DMS 273 (cell line): ENCODE measurements at regions not wholly inside any gene's neighbourhood (a gene's known extent, or its start where the extent isn't known, plus 50 kb on each side); places are given as distances from the start of the nearest gene placed in this dataset.

Experiments
- DNase-seq: peaks from one replicate; lab custom pipeline; 2025; ENCODE audit not compliant: unreplicated experiment; lab: John Stamatoyannopoulos, UW

DNA sequence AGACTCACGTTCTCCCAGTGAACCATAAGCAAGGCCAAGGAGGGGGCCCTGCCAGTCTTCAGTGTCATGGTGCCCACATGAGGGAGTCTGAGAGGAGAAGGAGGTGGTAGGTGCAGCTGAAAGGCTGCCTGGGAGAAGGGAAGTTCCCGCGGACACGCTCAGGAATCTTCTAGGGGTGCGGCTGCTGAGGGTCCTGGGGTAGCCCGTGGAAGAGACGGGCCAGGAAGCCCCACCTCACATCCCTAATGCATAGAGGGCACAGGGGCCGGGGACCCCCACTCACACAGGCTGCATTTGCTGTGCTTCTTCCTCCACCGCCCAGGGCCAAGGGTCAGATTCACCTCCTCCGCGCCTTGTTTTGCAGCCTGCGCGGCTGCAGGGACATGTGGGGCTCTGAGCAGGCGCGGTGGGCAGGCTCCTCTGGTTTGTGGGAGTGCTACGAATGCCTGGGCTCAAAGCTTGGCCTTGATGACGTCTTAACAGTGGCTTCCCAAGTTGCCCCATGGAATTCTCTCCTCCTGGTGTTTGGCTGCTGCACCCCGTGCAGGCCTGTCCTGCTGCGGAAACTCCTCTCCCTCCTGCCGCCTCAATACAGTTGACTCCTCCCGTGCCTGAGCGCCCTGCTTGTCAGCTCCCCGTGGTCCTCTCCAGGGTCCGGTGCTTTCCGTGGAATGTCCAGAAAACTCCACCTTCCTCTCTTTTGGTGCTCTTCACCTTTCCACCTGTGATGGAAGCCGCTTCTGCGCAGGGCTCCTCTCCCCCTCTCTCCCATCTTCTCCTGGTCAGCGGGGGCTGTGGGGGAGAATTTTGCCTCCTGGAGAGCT, 95.7 kb downstream of the VAPA start:
- DNase-seq = no peak

DNA sequence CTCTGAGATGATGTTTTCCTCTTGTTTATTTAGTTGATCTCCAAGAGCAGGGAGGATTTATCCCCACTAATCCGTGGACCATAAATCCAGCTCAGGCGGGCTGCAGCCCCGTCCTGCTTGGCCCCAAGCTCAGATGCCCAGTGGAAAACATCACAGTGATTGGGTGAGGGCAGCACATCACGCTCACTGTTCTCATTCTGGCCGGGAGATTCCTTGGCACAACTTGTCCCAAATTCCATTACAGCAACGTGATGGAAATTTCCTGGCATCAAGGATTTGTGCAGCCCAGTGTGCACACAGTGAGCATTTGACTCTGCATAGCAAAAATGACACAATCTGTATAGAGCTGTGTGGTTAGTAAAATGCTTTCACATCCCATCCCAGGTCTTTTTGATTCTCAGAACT, 96.8 kb downstream of the VAPA start:
- DNase-seq = no peak

DNA sequence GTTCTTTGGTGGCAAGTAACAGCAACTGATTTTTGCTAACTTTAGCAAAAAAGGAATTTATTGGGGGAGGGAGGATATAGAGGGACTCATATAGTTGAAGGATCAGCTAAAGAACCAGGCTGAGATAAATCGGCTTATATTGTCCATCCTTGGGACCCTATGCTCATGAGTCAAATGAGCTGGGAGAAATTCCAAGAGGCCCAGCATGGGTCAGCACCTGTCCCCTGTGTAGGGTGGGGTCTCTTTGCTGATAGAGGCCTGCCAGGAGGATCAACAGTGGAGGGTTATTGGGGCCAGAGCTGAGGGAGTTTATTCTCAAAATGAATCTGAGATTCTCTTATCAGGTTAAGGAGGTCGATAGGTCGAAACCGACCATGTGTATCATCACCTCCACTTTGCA, 97.2 kb downstream of the VAPA start:
- DNase-seq = no peak

DNA sequence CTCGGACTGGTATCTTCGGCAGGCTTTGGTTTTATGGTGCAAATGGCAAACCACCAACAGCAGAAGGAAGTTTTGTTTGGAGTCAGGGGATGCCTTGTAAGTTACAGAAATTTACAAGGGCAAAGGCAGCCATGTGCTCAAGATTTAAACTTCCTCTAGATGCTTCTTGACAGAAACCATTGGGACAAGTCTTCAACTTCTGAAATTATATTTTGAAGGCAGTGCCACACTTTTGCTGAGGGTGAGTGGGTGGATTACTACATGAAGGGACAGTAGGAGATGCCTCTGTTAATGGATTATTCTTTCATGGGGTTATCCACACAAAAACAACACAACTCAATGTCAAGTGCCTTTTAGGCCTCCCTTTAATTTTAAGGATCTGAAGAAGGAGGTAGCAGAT, 97.9 kb downstream of the VAPA start:
- DNase-seq = no peak

DNA sequence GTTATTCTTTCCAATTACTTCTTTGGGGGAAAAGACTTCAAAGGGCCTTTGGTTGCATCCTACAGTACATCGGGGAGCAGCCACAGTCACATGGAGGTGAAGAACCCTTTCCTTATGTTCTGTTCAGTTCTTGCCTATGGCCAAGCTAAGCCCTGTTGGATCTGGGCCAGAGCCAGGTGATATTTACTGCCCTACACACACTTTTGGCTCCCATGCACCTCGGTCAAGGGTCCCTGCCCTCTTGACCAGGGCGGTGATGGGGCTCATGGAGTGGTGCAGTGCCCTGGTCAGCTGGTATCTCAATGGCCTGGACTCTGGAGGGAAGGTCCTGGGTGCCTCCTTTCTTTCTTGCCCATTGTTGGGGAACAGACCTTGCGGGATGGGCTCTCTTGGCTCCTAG, 98.7 kb downstream of the VAPA start:
- DNase-seq = no peak

DNA sequence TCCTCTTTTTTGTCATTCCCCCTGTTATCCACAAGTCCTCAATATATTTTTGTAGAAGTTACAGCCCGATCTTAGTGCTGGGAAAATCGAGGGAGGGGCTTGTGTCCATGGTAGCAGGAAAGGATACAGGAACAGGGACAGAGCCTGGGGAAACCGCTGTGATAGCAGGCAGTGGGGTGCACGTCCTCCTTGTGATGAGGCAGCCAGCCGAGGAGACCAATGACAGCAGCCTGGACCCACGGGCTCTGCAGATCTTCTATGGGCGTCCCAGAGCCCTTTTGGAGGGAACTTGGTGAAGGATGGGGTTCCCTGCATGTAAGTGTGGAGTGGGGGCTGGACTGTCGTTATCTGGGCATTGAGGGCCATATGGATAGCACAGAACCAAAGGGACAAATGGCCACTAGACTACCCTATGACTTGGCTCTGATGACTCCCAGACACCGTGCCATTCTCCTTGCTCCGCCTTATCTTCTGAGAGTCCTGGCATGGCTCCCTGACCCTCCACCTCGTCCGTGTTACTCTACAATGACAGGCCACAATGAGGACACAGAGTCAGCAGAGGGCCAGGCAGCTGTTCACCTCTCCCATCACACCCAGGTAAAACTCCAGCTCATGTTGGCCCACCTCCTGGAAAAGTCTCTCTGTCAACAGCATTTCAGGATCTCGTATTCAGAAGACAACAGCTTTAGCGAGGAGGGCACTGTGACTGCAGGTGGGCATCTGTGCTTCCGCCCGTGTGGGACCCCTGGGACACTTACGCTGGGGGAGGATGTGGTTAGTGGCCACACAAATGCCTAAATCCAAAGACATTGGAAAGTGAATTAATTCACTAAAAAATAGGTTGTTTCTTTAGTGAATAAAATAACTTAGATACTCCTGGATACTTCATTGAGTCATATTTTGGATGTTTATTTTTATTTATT, 100.1 kb downstream of the VAPA start:
- no peak for DNase-seq

DNA sequence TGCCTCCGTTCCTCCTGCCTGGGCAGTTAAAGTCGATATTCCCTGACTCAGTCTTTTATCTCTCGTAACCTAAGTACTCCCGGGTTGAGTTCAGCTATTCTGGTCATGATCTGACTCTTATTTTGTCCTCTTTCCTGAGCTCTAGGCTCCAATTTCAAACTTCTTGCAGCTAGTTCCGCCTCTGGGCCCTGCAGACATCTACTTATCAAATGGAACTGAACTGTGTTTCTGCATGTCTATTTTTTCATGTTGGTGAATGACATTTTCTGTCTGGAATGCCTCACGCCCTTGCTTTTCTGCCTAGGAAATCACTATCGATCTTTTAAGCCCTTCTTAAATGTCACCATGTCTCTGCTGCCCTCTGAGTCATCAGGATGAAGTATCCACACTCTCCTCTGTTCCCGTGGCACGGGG, 101.5 kb downstream of the VAPA start:
- no peak for DNase-seq

DNA sequence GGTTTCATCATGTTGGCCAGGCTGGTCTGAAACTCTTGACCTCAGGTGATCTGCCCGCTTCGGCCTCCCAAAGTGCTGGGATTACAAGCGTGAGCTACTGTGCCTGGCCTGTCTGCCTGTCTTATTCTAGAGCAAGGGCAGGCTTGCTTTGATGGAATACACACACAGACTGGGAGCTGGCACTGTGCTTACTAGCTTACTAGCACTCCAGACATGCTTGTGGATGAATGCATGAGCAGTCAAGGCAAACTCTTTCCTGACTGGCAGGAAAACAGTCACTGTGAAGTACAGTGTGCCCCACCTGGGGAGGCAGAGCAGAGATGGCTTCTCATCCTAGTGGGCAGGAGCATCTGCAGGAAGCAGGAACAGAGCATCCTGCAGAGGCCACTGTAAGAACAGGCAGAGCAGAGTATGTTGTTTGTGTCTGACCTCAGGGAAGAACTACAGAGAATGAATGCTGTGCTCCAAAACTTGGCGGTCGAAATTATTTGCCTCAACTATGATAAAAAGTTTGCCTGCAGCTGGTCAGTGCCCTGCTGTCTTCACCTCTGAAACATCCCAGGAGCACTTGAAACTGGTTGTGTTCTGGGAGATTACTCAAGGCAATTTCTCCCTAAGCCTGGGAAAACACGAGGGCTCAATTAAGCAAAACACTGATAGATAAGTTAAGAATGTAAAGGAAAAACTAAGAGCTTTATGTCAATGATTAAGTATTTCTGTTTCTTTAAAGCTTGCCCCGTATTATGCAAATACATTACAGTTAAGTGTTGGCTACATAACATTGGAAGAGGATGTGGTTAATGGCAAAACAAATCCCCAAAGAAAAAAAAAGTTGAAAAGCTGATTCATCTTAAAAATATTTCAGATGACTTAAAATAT, 102.4 kb downstream of the VAPA start:
- peak; percentile 9 for DNase-seq

DNA sequence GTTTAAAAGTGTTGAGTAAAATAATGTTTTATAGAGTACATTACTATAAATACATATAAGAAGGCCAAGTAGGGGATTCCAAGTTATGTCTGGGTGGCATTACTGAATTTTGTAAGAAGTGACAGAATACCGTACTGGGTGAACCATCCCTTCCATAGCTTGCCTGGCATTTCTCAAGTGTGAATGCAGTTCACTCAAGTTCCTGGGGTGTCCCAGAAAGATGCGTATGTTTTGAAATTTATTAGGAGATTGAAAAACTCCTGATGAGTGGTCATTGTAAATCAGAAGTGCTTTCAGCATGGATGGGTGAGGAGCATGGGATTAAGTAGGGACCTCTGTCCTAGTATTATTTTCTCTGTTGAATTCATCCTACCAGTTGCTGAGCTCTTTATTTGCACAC, 103.2 kb downstream of the VAPA start:
- DNase-seq = no peak

DNA sequence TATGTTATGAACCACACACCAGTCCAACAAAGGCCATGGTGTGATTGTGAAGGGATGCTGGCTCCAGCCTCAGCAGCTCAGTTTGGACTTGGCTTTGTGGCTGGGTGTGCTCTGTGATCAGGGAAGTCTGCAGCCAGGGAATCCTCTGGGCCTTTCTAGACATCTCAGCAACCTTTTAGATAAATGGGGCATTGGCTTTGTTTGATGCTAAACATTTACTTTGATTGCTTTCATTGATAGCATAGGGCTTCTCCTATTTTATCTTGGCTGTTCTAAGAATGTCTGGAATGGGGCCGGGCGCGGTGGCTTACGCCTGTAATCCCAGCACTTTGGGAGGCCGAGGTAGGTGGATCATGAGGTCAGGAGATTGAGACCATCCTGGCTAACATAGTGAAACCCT, 104.5 kb downstream of the VAPA start:
- DNase-seq = no peak

DNA sequence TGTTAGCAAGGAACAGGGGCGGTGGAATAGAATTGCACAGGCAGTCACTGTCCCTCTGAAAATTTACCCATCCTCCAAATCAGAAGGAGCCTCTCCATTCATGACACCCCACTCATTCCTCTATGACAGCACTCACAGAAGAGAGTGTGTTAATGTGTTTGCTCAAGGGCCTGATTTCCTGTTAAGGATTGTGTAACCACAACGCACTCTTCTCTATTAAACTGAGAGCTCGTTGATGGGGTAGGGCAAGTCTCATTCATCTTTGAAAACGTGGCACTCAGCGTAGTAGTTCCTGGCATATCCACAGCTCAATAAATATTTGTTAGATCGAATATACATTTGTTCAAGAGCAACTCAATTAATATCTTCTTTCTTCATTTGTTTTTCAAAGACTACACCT, 106.4 kb downstream of the VAPA start:
- no peak for DNase-seq

DNA sequence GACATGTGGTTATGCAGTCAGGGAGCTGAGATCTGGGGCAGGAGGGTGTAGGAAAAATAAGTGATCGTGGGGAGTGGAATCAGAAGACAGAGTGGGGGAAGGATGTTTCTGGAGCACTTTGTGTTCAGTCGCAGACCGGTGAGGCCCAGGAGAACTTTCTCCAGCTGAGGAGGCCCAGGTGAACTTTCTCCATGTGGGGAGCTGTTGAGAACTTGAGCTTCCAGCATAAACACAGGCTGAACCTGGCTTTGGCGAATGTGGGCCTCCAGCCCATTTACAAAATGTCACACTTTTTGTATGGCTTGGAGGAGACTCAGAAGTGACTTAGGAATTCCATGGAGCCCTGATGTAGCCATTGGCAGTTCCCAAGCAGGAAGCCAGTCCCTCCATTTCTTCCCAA, 108.5 kb downstream of the VAPA start:
- DNase-seq = no peak

DNA sequence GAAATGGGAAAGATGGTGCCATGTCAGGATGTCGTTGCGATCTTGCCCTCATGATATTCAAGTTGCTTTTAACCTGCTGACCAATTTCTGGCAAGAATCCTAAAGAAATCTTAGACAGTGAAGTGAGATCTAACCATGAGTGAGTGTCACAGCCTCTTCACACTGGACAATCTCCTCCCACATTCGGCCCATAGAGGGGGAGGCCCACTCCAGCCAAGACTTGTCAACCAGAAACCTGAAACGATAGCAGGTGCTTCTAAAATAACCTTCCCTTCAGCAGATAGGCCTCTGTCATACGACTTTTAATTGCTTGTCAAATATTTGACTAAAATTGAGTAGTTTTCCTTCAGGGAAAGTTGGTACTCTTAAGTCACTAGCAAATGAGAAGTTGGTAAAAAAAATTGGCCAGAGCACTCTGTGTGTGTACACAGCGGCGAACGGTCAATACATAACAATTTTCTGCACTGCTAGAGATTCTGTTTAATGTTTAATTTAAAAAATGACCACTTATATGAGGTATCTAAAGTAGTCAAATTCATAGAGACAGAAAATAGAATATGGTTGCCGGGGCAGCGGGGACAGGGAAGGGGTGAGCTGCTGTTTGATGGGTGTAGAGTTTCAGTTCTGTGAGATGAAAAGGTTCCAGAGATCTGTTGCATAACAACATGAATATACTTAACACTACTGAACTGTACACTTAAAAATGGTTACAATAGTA, 110.2 kb downstream of the VAPA start:
- DNase-seq = no peak

DNA sequence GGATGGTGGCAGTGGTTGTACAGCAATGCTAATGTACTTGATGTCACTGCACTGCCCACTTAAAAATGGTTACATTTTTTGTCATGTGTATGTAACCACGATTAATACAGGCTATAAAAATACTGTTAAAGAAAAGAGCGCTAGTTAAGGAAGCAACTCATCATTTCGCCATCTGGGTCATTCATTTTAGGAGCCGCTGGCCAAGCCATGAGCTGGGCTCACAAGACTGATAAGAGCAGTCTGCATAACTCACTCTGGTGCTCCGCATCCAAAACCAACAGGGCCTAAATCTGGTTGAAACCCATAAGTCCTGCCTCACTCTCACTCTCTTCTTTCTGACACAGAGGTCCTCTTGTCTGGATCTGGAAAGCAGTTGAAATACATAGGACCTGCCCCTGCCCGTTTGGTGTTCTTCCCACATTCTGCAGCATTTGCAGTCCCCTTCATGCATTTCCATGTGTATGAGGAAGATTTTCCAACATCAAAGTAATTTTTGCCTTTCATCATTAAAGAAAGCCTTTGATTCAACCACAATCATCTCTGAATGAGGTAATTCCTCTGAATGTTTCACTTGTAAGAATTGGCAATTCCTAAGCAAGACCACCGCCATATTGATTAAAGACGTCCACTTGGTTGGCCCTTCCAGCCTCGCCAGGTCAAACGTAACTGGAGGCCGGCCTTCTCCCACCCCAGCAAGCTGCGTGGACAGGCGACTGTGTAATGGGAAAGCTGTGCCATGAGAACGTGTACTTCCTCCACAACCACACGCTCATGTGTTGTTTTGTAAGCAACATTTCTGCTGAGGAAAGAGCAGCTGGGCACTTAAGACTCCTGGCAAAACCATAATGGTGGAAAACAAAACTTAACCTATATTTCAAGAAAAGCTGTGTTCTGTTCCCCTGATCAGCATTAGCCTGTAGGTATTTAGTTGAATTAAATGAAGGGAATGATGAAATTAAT, 112.2 kb downstream of the VAPA start:
- DNase-seq = no peak

DNA sequence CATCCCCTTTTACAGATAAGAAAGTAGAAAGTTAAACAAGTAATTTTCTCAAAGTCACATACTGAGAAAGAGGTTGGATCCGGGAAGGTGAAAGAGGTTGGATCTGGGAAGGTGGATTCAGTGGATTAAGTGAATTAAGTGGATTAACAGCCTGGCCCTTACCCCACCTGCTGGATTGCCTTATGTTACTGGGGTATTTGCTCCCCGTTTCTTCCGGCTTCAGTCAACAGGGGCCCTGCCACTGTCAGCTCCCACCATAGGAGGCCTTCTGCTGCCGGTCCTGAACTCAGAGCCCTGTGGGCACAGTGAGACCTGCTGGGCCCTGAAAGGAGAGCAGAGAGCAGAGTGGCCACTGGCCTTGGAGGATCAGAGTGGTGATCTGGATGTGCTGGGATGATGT, 113.2 kb downstream of the VAPA start:
- no peak for DNase-seq

DNA sequence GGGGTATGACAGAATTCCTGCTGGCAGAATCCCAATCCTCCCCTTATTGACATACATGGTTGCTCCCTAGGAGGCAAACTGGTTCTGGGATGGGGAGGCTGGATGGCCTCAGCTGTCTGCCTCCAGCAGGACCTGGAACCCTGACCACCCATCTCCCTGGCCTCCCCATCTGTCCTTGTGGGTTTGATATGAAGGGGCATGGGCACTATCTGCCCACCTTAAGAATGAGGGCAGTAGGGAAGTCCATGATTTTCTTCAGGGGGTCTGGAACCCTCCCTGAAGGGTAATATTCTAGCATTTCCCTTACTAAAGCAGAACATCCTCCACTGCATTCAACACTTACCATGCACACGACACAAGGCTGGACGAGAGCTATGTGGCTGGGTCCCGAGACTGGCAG, 113.6 kb downstream of the VAPA start:
- no peak for DNase-seq

DNA sequence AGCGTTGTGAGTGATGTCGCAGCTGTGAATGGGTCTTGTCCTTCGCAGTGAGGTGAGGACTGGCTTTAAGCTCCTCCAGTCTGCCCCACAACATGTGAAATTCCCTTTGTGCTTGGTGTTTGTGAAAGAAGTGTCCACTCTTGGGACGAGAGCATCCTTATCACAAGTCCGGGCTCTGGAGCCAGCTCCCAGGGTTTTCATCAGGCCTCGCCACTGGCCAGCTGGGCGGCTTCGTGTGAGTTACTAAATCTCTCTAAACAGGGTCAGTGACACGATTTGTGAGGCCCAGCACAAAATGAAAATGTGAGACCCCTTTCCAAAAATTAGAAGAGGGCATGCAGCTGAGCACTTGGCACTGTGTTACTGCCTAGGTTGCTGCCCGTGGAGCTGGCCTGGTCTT, 115.9 kb downstream of the VAPA start:
- no peak for DNase-seq

DNA sequence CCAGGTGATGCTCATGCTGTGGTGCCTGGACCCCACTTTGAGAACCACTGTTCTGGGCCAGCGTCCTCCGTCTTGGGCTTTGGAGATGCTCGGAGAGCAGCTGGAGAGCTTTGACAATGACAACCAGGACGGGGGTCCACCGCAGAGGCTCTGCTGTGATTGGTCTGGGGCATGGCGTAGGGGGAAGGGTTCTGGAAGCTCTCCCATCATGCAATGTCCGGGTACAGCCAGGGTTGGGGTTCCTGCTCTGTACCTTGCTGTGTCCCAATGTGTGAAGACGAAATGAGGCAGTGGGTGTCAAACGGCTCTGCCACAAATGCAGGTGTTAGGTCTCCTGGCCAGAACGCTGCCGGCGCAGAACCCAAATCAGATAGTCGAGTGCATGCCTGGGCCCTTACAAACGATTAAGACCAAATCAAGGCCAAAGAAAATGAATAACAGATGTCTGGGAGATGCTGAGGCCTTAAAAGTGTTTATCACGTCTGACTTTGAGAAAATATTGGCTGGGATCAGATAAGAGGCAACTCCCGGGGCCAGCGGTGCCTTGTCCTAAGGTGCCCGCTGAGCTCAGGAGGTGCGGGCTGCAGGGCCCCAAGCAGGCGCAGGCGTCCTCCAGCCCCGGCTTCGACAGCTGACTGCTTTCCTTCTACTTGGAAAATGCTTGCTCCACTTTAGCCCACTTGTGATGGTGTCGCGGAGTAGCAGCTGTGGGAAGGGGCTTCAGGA, 117.2 kb downstream of the VAPA start:
- no peak for DNase-seq
